HG02840 (cell line): ENCODE measurements at regions not wholly inside any gene's neighbourhood (a gene's known extent, or its start where the extent isn't known, plus 50 kb on each side); places are given as distances from the start of the nearest gene placed in this dataset.

Source experiments
- ATAC-seq: cut with Tn5 transposase; IDR thresholded peaks from one replicate; pipeline ENCODE4 v1.9.1; 2021; ENCODE audit warnings: mild to moderate bottlenecking, moderate library complexity, moderate number of reproducible peaks; ENCODE audit not compliant: unreplicated experiment, low FRiP score

DNA sequence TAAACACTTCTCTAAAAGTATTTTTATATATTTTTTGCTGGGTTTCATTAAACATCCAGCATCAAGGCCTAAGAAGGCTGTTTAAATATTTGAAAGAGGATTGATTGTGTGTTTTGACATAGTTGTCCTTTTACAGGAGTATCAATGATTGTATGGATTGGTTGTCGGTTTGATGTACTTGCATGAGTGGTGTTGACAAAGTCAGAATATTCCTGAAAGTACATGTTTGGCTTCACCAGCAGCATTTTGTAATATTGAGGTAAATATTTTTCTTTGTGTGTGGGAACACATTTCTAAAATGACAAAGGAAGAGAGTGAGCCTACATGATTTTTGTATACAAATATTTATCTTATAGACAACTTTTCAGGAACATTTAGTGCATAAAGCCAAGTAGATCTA, 269.7 kb downstream of the PTBP2 start:
- ATAC-seq: no peak

DNA sequence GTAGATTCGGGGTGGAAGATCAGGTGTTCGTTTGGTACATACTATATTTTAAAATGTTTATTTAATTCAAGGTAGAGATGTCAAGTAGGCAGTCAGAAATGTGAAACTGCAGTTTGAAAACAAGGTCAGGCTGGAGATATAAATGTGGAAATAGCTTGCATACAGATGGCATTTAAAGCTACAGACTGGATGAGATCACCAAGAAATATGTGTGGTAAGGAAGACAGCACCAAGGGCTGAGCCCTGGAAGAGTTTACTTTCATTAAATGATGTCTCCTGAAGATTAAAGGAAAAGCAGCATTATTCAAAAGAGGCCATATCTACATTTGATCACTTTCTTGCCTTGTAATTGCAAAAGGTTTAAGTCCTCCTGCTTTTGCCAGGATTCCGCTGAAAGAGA, 271.3 kb downstream of the PTBP2 start:
- no peak for ATAC-seq

DNA sequence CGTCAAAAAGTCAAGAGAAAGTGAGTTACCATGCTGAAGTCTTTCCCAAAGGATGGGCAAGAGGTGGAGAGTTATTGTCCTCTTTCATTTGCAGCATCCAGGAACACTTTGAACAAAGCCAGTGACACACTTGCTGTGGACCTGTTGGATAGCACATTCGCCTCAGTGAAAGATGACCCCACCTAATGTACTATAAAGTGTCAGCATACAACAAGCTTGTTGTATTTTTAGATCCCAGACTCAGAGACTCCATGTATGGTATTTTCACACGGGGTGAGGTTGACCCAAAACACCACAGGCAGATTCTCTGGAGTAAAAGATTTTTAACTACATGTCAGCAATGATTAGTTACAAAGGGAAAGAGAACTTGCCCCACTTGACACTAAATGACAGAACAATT, 273.8 kb downstream of the PTBP2 start:
- ATAC-seq: no peak

DNA sequence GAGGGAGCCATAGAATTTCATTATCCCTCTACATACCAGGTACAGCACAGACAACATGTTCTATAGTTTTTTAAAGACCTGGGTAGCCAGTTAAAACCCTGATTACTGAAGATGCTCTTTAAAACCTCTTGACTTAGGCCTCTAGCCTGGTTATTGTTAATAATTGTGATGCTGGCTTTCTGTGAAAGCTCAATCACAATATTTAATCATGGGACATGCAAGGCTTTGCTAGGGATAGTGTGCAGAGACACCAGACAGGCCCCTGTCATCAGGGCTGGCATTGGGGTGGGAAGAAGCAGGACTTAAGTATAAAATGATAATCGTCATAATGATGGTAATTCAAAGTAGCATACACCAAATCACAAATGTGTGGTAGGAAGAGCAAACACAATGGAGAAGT, 274.4 kb downstream of the PTBP2 start:
- no peak for ATAC-seq

DNA sequence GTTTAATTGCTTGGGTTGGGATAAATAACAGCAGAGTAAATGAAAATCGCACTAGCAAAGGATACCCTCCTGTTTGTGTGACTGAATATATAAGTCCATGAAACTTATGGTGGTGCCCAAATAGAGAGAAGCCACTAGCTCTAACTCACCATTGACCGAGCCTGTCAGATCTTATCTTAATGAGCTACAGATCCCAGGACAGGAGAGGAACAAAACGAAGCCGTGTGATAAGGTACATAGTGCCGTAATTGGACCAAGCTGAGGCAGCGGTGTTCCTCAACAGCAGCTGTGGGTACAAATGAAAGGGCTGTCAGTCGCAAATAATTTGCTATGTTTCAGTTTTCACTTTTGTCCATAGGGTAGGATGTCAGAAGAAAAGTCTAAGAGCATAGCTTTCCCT, 276.1 kb downstream of the PTBP2 start:
- no peak for ATAC-seq

DNA sequence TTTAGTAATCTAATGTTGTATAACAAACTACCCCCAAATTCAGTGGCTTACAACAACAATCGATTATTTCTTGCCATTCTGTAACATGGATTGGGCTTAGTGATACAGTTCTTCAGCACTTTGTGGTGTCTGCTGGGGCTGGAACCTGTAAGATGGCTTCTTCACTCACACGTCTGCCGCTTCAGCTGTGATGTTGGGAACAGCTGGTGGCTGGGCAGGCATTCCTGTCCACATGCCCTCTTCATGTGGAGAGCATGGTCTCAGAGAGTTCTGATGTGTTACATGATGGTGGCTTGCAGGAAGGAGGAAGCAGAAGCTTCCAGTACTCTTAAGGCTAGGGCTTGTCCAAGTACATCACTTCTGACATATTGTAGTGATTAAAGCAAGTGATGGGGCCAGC, 276.9 kb downstream of the PTBP2 start:
- no peak for ATAC-seq

DNA sequence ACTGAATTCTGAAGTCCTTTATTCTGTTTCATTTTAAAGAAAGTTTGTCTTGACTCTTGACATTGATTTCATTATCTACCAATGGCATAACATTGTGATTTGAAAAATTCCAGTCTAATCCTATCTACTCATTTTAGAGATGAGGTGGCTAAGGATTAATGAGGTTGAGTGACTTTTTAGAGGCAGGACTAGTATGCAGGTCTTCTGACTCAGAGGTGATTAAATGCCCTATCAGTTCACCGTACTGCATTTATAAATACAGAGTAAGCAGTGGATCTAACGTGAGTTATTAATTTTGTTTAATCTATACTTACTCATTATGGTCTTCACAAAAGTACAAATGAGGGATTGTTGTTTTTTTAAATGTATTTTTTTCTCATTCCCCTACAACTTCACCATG, 277.6 kb downstream of the PTBP2 start:
- no peak for ATAC-seq

DNA sequence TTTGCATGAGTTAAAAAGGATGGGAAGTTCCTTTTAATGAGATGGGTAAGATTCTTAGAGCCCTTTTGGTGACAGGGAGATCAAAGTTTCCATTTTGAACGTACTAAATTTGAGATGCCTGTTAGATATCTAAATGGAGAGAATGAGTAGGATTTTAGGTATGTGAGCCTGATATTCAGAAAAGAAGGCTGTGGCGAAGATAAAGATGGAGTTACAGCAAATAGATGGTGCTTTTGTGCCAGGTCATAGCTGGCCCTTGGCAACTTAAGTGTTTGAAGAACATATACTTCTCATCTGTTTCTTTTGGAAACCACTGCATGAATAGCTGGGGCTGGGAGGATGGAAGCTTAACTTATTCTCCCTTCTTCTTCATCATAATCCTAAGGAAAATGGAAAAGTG, 282.5 kb downstream of the PTBP2 start:
- no peak for ATAC-seq

DNA sequence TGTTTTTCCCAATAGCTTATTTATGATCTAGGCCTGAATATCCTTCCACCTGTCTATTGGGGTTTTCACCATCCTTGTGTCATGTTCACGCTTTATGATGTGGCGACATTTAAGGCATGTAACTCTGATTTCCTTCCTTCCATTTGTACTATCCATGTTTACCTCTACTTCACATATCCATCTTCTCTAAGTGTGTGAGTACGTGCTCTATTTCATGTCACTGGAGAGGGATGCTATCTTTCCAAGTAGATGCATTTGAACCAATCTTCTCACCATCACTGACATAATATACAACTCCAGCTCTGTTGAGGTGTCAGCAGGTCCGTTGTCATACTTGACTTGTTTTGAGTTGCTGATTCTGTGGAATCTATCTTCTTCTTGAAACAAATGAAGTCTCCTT, 283.2 kb downstream of the PTBP2 start:
- ATAC-seq: no peak

DNA sequence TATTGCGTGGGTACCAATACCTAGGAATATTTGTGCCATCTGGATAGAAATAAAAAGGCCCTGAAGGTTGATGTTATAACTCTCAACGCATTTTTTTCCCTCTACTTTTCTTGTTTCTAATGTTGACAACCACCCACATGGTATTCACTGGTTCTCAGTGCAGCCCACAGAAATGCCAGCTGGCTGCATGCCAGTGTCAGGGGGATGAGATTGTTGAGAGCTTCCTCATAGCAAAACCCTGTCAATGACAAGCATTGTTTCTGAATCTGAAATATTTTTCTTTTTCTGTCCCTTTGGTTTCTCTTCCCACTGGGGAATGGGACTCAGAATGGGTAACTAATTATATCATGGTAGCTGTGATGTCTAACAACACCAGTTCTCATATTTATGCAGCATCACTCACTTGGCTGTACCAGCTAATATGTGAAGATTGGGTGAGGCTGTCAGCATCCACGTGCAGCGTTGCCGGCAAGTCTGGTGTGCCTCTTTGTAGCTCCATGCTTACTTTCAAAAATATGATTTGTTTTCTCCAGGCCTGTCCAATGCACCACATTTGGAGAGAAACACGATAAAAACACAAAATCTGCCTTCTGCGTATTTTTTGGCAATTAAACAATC, 284.6 kb downstream of the PTBP2 start:
- ATAC-seq: no peak

DNA sequence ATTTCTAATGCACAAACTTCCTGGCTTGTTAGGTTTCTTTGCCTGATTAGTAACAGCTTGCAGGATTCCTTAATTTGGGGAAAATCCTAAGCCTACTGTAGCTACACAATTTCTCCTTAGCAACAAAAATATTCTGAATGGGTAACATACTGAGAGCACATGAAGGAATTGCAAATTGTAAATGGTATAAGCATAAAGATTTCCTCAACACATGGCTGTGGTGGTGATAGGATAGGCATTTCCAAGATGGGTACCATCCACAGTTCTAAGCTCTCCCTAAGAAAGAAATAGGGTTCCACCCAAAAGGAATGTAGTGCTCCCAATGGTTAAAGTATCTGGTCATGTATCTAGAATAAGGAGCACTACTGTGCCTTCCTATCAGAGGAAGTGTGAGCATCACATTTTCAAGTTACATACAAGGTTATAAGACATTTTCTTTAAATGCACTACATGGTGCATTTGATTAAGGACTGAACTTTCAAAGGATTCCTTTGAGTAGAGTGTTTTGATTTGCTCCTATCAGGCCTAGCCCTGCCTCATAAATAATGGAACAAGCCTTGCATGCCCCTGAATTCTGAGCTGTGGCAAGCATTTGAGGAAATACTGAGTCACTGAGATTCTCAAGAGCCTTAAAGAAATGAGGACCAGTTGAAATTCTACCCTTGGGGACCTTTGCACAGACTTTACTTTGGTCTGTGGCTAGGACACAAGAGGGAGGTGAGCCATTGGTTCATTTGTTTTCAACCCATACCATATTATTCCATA, 286.4 kb downstream of the PTBP2 start:
- no peak for ATAC-seq

DNA sequence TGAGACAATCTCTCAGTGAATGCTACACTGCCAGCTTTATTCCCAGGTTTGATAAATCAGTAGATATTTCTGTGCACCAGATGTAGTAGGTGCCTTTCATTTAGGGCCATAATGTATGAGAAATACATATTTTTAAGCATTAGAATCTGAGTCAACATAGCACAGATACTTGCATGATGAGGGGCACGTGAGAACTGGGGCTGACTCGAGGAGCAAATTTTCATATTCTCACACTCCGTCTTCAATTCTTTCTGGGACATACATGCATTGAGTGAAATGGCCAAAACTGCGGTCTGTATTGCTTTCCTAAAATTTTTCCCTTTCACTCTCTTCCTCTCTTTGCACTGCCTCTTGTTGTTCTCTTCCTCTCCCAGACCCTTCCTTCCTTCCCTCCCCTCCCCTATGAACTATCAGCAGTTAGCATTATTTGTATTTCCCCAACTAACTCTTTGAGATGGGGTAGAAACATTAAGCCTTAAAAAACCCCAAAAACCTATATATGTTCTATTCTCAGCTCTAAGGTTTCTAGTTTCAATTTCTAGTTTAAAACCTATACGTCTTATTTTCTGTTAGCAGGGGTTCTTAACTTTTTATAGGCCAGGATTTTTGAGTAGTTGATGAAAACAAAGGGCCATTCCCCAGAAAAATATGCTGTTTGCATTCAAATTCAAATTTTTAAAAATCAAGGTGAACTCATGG, 289.1 kb downstream of the PTBP2 start:
- no peak for ATAC-seq

DNA sequence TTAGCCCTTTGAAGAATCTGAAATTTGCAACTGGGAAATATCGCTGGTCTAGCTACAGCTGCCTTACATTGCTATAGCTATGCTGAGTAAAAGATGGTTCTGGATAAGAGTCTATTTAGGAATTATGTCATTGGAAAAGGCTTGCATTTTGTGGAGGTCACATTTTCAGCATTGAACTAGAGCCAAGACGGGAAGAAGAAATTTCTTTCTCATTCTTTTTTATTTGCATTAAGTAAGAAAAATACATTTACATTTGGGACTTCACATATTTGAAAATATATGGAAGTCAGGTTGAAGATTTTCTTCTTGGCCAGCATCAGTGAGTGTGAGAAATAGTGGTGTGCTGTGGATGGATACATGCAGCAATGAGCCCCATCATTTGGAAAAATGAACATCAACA, 291.6 kb downstream of the PTBP2 start:
- no peak for ATAC-seq

DNA sequence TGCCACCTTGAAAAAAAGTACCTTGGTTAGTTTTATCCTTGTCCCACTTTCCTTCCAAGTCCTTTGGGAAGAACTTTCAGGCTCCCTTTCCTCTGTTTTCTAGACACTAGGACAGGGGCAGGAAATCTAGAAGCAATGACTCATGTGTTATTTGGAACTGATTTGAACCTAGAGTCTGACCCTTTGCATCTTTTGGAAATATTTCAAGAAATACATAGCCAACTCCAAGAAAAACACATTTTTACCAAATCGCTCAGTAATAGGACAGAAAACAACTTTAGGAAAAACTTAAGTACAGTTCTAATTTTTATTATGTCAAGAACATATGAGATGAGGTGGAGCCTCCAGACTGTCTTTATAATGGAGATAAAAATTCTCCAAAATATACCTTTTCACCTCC, 292.4 kb downstream of the PTBP2 start:
- no peak for ATAC-seq

DNA sequence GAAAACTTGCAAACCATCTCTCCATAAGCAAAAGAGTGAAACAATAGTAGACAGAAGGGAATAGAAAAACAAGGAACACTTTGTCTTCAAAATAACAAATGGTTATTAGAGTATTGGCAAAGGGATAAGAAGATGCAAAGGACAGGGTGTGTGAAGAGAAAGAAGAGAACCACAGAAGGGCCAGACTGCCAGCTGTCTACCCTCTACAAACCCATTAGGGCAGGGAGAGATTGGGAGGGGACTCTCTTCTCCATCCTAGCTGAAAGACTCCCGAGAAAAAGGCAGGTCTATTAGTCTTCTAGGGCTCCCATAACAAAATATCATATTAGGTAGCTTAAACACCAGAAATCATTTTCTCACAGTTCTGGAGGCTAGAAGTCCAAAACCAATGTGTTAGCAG, 292.8 kb downstream of the PTBP2 start:
- no peak for ATAC-seq

DNA sequence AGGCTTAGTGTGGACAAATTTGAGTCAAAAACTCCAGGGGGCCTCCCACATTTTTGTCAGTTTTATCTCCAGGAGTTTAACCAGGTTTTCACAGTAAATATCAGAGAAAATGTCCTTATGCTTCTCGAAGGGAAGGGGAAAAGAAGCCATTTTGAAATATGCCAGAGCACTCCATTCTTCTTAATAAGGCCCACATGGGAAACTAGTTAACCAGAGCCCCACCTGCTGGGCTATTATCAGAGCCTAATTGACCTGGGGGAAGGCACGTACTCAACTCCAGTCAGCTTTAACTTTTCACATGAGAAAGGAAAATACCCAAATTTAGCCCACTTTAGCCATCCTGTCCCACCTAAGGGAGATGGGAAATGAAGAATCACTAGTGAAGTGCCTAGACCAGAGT, 296.3 kb downstream of the PTBP2 start:
- ATAC-seq: no peak
